ENCODE measurements at regions not wholly inside any gene's neighbourhood (a gene's known extent, or its start where the extent isn't known, plus 50 kb on each side); places are given as distances from the start of the nearest gene placed in this dataset.

DNA sequence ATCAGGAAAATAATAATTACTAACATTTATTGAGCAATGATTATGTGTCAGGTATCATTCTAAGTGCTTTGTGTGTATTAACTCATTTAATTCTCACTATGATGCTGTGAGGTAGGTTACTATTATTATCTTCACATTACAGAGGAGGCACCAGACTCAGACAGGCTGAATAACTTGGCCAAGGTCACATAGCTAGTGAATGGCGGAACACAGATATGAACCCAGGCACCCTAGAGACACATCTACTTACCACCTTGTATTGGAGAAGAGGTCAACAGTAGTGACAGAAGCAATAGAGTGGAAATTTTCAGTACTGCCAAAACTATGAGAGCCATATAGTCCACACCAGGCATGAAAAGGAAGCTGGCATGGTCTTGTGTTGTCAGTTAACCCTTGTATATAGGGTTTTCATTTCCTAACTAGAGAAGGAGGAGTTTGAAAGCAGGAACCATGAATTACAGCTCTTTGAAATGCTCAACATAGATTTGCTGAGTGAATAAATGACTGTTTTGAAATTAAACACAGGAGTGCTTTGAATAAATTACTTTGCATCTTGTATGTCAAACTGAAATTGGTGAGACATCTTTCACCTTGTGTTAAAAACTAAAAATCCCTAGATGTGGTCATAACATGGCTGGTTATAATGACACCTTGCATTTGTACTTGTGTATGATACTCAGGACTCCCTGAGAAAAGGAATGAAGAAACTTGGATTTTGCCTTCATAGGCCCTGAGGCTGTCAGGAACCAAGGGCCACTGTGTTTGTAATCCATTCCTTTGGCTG is 71.8 kb downstream of the RTL9 start:
- H3K27ac ChIP-seq (ENCODE audit: low read depth in 2 of 2, low read length in 1 of 2) = no peak overlapping the region
- no peak overlapping the region for H3K9ac ChIP-seq
- H2AFZ ChIP-seq (ENCODE audit: low read depth) = no peak overlapping the region
- H3K36me3 ChIP-seq (replicated peaks in 1 of 2; ENCODE audit: control insufficient read depth in 1 of 2, insufficient read depth in 2 of 2, low read length in 1 of 2) = no peaks in the 10 kb centered on the region
- TF ChIP-seq USF1 (IDR thresholded peaks at IDR 0.05; ENCODE audit: borderline replicate concordance, low read depth) = no peak
- TF ChIP-seq FOSL2 (IDR thresholded peaks at IDR 0.05; ENCODE audit: borderline replicate concordance, low read depth) = no peak
- no peak for TF ChIP-seq RCOR1 (IDR thresholded peaks at IDR 0.05; ENCODE audit: low read length)
- TF ChIP-seq POLR2AphosphoS5 (IDR thresholded peaks at IDR 0.05; ENCODE audit: low read depth, low read length) = no peak
- no peak for TF ChIP-seq EZH2phosphoT487 (IDR thresholded peaks at IDR 0.05; ENCODE audit: borderline replicate concordance, low read depth)
- TF ChIP-seq TEAD4 (IDR thresholded peaks at IDR 0.05; ENCODE audit: borderline replicate concordance, insufficient read depth) = no peak
- TF ChIP-seq, protein P1, sequence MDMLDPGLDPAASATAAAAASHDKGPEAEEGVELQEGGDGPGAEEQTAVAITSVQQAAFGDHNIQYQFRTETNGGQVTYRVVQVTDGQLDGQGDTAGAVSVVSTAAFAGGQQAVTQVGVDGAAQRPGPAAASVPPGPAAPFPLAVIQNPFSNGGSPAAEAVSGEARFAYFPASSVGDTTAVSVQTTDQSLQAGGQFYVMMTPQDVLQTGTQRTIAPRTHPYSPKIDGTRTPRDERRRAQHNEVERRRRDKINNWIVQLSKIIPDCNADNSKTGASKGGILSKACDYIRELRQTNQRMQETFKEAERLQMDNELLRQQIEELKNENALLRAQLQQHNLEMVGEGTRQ (IDR thresholded peaks at IDR 0.05; ENCODE audit: borderline replicate concordance, low read depth, low read length) = no peak
- H4K20me1 ChIP-seq (ENCODE audit: insufficient read depth) = no peaks in the 10 kb centered on the region
- no peak overlapping the region for H3K4me3 ChIP-seq (ENCODE audit: low read depth in 2 of 2, low read length in 1 of 2)
- no peaks in the 10 kb centered on the region for H3F3A ChIP-seq (replicated peaks; ENCODE audit: insufficient read depth)
- ChIA-PET CTCF (interaction anchor here (0.8 to 1.8 kb wide), 3 partner anchors 12 to 22 kb away, joined by 3 to 5 read pairs (median 3); no protein-coding TSS in a partner anchor), POLR2A (no interaction called here)
- H3K4me1 ChIP-seq (ENCODE audit: control insufficient read depth in 1 of 2, insufficient read depth in 2 of 2, low read depth in 1 of 2, low read length in 1 of 2) = peaks cover 0 to 9% of the 10 kb centered on the region in 2 experiments; a peak in 2 of 4 replicates
- no peaks in the 10 kb centered on the region for H3K79me2 ChIP-seq (ENCODE audit: insufficient read depth)
- H3K9me3 ChIP-seq = no peaks in the 10 kb centered on the region
- H3K9me2 ChIP-seq = no peaks in the 10 kb centered on the region
- H3K27me3 ChIP-seq (ENCODE audit: insufficient read depth) = peaks cover 33% of the 10 kb centered on the region; the same call in 1 of the 2 replicates
- no peak for DNase-seq
- 44% methylated on average over 1 of the region's 1 CpG for WGBS (ENCODE audit: low lambda C conversion rate)
- H3K4me2 ChIP-seq = no peak overlapping the region

DNA sequence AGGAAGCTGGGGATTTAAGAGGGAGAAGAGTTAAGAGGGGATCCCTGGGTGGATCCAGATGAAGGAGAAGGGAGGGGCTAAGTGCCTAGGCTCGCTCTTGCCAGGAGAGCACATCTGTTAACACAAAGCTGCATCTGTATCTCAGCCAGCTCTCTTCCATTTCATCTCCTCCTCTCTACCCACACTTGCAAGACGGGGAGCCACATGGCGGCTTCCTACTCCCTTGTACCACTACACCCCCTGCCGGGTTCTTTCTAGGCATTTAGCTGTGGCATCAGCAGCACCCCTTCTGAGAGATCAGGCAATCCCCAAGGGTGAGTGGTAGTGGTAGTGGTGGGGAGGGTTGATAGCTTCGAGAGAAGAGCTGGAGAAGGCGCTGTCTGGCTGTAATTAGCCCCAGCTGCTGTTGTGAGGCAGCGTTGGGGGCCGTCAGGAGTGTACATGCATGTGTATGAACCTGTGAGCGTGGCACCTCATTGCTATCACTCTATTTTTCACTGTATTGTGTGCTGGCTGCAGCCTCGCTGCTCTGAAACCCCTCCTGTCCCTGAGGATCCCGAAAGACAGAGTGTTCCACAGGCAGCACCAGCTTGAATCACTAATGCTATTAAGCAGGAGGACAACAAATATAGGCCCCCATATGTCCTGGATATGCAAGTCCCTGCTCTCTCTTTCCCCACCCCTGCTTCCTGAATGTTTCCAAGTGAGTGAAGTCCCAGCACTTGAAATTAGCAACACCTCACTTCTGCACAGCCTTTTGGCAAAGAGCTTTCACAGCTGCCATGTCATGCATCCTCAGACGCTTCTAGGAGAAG is 73.7 kb downstream of the RTL9 start:
- 31% methylated on average over 8 of the region's 12 CpGs for WGBS (ENCODE audit: low lambda C conversion rate)
- Histone ChIP-seq H3K27me3 (ENCODE audit: insufficient read depth) (peaks cover 37% of the 10 kb centered on the region; the same call in 1 of the 2 replicates), H3K9me3 (no peaks in the 10 kb centered on the region), H3K4me1 (ENCODE audit: control insufficient read depth in 1 of 2, insufficient read depth in 2 of 2, low read depth in 1 of 2, low read length in 1 of 2) (peaks cover 0 to 7% of the 10 kb centered on the region in 2 experiments; a peak in 1 of 4 replicates), H3K4me2 (no peak overlapping the region), H3K79me2 (ENCODE audit: insufficient read depth) (no peaks in the 10 kb centered on the region), H3K27ac (ENCODE audit: low read depth in 2 of 2, low read length in 1 of 2) (no peak overlapping the region), H3K4me3 (ENCODE audit: low read depth in 2 of 2, low read length in 1 of 2) (no peak overlapping the region), H3K36me3 (replicated peaks in 1 of 2; ENCODE audit: control insufficient read depth in 1 of 2, insufficient read depth in 2 of 2, low read length in 1 of 2) (no peaks in the 10 kb centered on the region), H3F3A (replicated peaks; ENCODE audit: insufficient read depth) (no peaks in the 10 kb centered on the region), H3K9ac (no peak overlapping the region), H3K9me2 (no peaks in the 10 kb centered on the region), H2AFZ (ENCODE audit: low read depth) (no peak overlapping the region), H4K20me1 (ENCODE audit: insufficient read depth) (no peaks in the 10 kb centered on the region)
- POLR2A ChIA-PET = no interaction called here
- no peak for DNase-seq
- no peak for TF ChIP-seq RFX5 (IDR thresholded peaks at IDR 0.05; ENCODE audit: low read length)
- TF ChIP-seq RAD21 (IDR thresholded peaks at IDR 0.05; ENCODE audit: low read length) = no peak
- TF ChIP-seq, protein P2, sequence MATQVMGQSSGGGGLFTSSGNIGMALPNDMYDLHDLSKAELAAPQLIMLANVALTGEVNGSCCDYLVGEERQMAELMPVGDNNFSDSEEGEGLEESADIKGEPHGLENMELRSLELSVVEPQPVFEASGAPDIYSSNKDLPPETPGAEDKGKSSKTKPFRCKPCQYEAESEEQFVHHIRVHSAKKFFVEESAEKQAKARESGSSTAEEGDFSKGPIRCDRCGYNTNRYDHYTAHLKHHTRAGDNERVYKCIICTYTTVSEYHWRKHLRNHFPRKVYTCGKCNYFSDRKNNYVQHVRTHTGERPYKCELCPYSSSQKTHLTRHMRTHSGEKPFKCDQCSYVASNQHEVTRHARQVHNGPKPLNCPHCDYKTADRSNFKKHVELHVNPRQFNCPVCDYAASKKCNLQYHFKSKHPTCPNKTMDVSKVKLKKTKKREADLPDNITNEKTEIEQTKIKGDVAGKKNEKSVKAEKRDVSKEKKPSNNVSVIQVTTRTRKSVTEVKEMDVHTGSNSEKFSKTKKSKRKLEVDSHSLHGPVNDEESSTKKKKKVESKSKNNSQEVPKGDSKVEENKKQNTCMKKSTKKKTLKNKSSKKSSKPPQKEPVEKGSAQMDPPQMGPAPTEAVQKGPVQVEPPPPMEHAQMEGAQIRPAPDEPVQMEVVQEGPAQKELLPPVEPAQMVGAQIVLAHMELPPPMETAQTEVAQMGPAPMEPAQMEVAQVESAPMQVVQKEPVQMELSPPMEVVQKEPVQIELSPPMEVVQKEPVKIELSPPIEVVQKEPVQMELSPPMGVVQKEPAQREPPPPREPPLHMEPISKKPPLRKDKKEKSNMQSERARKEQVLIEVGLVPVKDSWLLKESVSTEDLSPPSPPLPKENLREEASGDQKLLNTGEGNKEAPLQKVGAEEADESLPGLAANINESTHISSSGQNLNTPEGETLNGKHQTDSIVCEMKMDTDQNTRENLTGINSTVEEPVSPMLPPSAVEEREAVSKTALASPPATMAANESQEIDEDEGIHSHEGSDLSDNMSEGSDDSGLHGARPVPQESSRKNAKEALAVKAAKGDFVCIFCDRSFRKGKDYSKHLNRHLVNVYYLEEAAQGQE (IDR thresholded peaks at IDR 0.05; ENCODE audit: low read depth, low read length) = no peak
- no peak for TF ChIP-seq SIN3A (IDR thresholded peaks at IDR 0.05; ENCODE audit: borderline replicate concordance, low read depth, low read length)
- TF ChIP-seq USF1 (IDR thresholded peaks at IDR 0.05; ENCODE audit: borderline replicate concordance, low read depth) = no peak
- no peak for TF ChIP-seq RCOR1 (IDR thresholded peaks at IDR 0.05; ENCODE audit: low read length)
- CTCF ChIA-PET = interaction anchor here (0.6 to 1.8 kb wide), 6 partner anchors 10 to 272 kb away, joined by 3 to 6 read pairs (median 3); no protein-coding TSS in a partner anchor
